Loucy (cell line): ENCODE measurements at regions not wholly inside any gene's neighbourhood (a gene's known extent, or its start where the extent isn't known, plus 50 kb on each side); places are given as distances from the start of the nearest gene placed in this dataset.

Source experiments
- CTCF ChIP-seq: fragments of 200-600 bp; sonication (generic); conservative IDR thresholded peaks from 2 replicates; pipeline ENCODE4 v1.5.1; 2014; ENCODE audit warnings: mild to moderate bottlenecking, antibody characterized with exemption, low read length
- EZH2phosphoT487 ChIP-seq: fragments of 200-600 bp; IDR thresholded peaks from 2 replicates; pipeline ENCODE4 v1.6.1; 2018; ENCODE audit warnings: antibody characterized with exemption, mild to moderate bottlenecking, moderate library complexity, borderline replicate concordance

- no peak for TF ChIP-seq CTCF
- TF ChIP-seq EZH2phosphoT487: no peak
Measured at GRCh38 chr22:22092101-22092500, 109.5 kb upstream of the TOP3B start.
